ENCODE measurements at regions not wholly inside any gene's neighbourhood (a gene's known extent, or its start where the extent isn't known, plus 50 kb on each side); places are given as distances from the start of the nearest gene placed in this dataset.

DNA sequence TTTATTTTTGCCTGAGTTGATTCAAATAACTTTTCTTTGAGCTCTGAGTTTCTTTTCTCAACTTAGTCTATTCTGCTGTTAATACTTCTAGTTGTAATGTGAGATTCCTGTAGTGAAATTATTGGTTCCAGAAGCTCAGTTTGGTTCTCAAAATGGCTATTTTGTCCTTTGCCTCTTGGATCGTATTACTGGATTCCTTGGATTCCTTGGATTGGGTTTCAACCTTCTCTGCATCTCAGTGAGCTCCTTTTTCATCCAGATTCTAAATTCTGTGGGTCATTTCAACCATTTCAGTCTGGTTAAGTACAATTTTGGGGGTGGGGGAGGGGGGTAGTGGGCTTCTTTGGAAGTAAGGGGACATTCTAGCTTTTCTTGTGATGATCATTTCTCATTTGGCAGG lies 341.1 kb upstream of the CNTN5 start:
- Histone ChIP-seq H3K27me3 (ENCODE audit: insufficient read depth) (no peaks in the 10 kb centered on the region), H4K20me1 (ENCODE audit: insufficient read depth) (no peaks in the 10 kb centered on the region), H3K4me1 (ENCODE audit: control insufficient read depth in 1 of 2, insufficient read depth in 2 of 2, low read depth in 1 of 2, low read length in 1 of 2) (no peaks in the 10 kb centered on the region), H2AFZ (ENCODE audit: low read depth) (no peak overlapping the region), H3K9ac (no peak overlapping the region), H3K4me2 (no peak overlapping the region), H3K79me2 (ENCODE audit: insufficient read depth) (no peaks in the 10 kb centered on the region), H3K9me3 (no peaks in the 10 kb centered on the region), H3K36me3 (replicated peaks in 1 of 2; ENCODE audit: control insufficient read depth in 1 of 2, insufficient read depth in 2 of 2, low read length in 1 of 2) (no peaks in the 10 kb centered on the region), H3K4me3 (ENCODE audit: low read depth in 2 of 2, low read length in 1 of 2) (no peak overlapping the region), H3K9me2 (0 out of 2 replicates have a peak, but pooled peaks cover 4% of the 10 kb centered on the region), H3K27ac (ENCODE audit: low read depth in 2 of 2, low read length in 1 of 2) (no peak overlapping the region), H3F3A (replicated peaks; ENCODE audit: insufficient read depth) (no peaks in the 10 kb centered on the region)
- 33% methylated on average over 1 of the region's 1 CpG for WGBS (ENCODE audit: low lambda C conversion rate)
- TF ChIP-seq RFX5 (IDR thresholded peaks at IDR 0.05; ENCODE audit: low read length) (no peak), JUND (IDR thresholded peaks at IDR 0.05) (no peak), FOSL2 (IDR thresholded peaks at IDR 0.05; ENCODE audit: borderline replicate concordance, low read depth) (no peak), MEF2A (IDR thresholded peaks at IDR 0.05; ENCODE audit: borderline replicate concordance, low read depth) (no peak), YY1 (IDR thresholded peaks at IDR 0.05; ENCODE audit: low read depth) (no peak), NRF1 (IDR thresholded peaks at IDR 0.05; ENCODE audit: low read depth, low read length) (no peak), RAD21 (IDR thresholded peaks at IDR 0.05; ENCODE audit: low read length) (no peak), CHD2 (IDR thresholded peaks at IDR 0.05; ENCODE audit: low read length, partially characterized antibody) (no peak), FOXM1 (IDR thresholded peaks at IDR 0.05; ENCODE audit: low read depth) (no peak), TEAD4 (IDR thresholded peaks at IDR 0.05; ENCODE audit: borderline replicate concordance, insufficient read depth) (no peak), POLR2AphosphoS5 (IDR thresholded peaks at IDR 0.05; ENCODE audit: low read depth, low read length) (no peak), RXRA (IDR thresholded peaks at IDR 0.05; ENCODE audit: borderline replicate concordance, low read depth) (no peak), ELF1 (IDR thresholded peaks at IDR 0.05) (no peak), SMC3 (IDR thresholded peaks at IDR 0.05; ENCODE audit: low read depth, low read length) (no peak), NFIC (IDR thresholded peaks at IDR 0.05; ENCODE audit: borderline replicate concordance) (no peak), SIN3A (IDR thresholded peaks at IDR 0.05; ENCODE audit: borderline replicate concordance, low read depth, low read length) (no peak)
- TF ChIP-seq, protein P1, sequence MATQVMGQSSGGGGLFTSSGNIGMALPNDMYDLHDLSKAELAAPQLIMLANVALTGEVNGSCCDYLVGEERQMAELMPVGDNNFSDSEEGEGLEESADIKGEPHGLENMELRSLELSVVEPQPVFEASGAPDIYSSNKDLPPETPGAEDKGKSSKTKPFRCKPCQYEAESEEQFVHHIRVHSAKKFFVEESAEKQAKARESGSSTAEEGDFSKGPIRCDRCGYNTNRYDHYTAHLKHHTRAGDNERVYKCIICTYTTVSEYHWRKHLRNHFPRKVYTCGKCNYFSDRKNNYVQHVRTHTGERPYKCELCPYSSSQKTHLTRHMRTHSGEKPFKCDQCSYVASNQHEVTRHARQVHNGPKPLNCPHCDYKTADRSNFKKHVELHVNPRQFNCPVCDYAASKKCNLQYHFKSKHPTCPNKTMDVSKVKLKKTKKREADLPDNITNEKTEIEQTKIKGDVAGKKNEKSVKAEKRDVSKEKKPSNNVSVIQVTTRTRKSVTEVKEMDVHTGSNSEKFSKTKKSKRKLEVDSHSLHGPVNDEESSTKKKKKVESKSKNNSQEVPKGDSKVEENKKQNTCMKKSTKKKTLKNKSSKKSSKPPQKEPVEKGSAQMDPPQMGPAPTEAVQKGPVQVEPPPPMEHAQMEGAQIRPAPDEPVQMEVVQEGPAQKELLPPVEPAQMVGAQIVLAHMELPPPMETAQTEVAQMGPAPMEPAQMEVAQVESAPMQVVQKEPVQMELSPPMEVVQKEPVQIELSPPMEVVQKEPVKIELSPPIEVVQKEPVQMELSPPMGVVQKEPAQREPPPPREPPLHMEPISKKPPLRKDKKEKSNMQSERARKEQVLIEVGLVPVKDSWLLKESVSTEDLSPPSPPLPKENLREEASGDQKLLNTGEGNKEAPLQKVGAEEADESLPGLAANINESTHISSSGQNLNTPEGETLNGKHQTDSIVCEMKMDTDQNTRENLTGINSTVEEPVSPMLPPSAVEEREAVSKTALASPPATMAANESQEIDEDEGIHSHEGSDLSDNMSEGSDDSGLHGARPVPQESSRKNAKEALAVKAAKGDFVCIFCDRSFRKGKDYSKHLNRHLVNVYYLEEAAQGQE (IDR thresholded peaks at IDR 0.05; ENCODE audit: low read depth, low read length): no peak
- TF ChIP-seq, protein P2, sequence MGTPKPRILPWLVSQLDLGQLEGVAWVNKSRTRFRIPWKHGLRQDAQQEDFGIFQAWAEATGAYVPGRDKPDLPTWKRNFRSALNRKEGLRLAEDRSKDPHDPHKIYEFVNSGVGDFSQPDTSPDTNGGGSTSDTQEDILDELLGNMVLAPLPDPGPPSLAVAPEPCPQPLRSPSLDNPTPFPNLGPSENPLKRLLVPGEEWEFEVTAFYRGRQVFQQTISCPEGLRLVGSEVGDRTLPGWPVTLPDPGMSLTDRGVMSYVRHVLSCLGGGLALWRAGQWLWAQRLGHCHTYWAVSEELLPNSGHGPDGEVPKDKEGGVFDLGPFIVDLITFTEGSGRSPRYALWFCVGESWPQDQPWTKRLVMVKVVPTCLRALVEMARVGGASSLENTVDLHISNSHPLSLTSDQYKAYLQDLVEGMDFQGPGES (IDR thresholded peaks at IDR 0.05; ENCODE audit: low read depth, low read length): no peak
- ChIA-PET POLR2A (no interaction called here), CTCF (no interaction called here)
- no peak for DNase-seq

Measured in SK-N-SH (cell line).